ENCODE measurements at regions not wholly inside any gene's neighbourhood (a gene's known extent, or its start where the extent isn't known, plus 50 kb on each side); places are given as distances from the start of the nearest gene placed in this dataset.

- TF ChIP-seq ZFX (IDR thresholded peaks at IDR 0.05; ENCODE audit: borderline replicate concordance) = no peak
- no peak for TF ChIP-seq CTCF (IDR thresholded peaks at IDR 0.05)
These were observed 69.2 kb upstream of the DYNAP start for GRCh38 chr18:54521846-54522245.
